Head of caudate nucleus (tissue), 42 donors: ENCODE measurements at regions not wholly inside any gene's neighbourhood (a gene's known extent, or its start where the extent isn't known, plus 50 kb on each side); places are given as distances from the start of the nearest gene placed in this dataset.

Experiments
- DNase-seq, 42 donors: peaks; one replicate each; pipeline versions ENCODE4 v3.0.0 to v3.0.0-alpha.2; 2020 to 2021; ENCODE audit warnings: mixed read lengths in 7 of 42
- intact Hi-C: fragments of 100-400 bp; cut with DNase I; formaldehyde crosslinking; loops from one replicate; pipeline ENCODE4 v1.15.0; 2022

DNA sequence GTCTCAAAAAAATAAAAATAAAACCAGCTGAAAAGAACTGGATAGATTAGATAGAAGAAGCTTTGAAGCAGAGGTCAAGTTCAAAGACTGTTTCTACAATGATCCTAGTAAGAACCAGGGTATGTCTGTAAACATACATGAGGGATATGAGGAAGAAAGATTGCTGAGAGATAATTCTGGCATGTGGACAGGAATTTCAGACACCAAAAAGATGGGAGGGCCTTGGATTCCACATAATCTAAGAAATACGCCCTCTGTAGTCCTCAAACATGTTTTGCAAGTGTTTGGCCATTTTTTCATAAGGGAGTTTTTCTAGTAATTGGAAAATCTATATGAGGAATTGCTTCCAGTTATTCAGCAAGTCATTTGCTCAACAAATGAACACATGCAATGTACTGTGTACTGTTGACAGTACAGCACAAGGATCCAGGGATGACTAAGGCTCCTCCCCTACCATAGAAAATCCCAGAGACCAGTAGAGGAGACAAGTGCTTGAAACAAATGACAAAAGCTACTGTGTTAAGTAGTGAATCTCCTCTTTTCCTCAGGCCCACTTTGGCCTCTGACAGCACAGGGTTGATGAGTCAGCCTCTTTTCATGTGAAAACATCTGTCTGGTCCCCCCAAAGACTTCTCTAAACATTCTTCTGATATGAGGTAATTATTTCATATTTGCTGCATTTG lies 795.9 kb downstream of the MAFB start:
- DNase-seq = no peak
- intact Hi-C loops = no loop called here

DNA sequence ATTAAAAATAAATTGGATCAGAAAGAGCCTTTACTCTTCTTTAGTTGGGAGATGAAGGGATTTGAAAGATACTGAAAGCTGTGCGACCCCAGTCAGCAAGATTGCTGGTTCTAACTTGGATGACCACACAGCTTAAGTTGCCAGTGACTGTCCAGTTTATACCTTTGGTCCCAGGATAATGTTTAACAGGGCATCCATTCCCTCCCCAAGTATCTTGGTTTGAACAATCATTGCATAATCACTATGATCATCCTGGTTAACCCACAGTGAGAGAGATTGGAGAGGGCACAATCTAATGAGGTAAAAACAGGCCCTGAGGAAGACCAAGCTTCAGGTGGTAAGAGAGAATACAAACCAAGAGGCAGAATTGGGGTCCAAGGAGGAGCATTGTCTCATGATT lies 798.3 kb downstream of the MAFB start:
- DNase-seq = no peak
- intact Hi-C loops = no loop called here

DNA sequence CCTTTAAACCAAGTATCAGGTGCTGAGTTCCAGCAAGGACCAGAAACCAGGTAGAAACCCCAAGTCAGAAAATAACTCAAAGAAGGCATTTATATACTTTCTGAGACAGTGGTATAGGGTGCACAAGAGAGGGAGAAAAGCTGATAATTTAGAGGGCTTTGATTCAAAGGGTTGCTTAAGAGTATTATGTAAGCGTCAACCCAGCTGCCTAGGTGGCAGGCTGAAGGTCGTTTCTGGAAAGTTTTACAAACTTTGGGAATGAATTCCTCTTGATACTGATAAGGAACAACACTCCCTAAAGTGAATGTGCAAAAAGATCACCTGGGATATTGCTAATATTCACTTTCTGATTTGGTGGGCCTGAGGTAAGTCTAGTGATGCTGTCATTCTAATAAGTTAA lies 800.7 kb downstream of the MAFB start:
- DNase-seq = no peak
- intact Hi-C loops = no loop called here

DNA sequence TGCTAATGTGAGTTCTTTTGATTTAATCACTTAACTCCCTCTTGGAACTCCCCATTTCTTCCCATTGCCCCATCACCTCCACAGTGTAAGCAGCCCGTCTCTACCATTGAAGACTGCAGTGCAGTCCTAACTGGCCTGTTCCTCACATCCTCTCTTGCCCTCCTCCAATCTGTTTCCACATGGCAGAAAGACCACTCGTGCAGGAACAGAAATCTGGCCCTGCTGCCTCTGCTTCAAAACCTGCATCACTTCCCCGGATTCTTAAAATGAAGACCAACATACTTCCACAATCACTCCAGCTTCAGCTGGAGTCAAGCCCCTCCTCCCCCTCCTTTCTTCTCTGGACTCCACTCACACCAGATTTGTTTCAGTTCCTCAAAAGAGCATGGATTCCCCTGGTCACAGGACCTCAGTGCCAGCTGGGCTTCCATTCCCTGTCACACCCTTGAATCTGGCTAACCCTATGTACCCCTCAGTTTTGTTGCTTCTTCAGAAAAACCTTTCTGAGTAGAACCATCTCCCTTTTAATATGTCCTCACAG lies 802.3 kb downstream of the MAFB start:
- intact Hi-C loops = no loop called here
- peak in 20 of 42 donors; percentile 3 to 45 (median 19) for DNase-seq

DNA sequence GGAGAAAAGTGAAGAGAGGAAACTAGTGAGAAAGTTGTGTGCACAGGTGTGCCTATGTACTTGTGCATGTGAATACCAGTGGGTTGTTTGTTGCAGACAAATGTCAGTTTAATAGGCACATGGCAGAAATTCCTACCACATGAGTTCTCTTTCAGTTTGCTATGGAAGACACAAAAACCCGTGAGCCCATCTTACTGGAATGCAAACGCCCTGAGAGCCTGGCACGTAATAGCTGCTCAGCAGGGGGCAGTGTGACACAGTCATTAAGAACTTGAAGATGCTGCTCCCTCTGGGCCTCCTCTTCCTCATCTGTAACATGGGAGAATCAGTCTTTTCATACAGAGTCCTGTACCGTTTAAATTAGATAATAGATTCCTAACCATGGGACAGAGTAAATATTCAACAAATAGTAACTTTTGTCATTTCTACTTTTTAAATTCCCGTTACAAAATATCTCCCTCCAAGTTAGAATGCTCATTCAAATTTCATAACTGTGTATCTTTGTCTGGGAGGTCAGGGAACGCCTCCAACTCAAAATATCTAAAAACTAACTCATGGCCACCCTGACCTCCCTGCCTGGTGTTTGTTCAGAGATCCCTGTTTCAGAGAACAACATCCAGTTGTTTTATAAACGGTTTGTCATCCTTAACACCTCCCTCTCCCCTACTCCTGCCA lies 802.9 kb downstream of the MAFB start:
- DNase-seq = peak in 41 of 42 donors; percentile 6 to 76 (median 41)
- intact Hi-C loops = no loop called here

DNA sequence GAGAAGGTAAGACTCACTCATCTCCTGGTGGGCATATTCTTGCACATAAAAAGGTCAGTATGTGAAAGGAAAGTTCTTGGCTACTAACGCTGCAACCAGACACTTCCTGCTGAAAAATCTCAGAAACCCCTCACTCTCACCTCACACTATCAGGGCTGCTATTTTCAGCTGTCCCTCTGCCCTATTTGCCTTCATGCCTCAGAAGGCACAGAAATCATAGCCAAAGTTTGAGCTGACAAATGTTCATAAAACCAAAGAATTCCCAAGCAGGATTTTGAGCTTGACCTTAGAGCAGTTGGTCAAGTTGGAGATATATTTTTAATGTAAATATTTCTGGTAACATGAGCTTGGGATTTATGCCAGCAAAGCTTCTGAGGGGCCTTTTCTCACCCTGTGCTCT lies 806.2 kb downstream of the MAFB start:
- DNase-seq = no peak
- intact Hi-C loops = no loop called here

DNA sequence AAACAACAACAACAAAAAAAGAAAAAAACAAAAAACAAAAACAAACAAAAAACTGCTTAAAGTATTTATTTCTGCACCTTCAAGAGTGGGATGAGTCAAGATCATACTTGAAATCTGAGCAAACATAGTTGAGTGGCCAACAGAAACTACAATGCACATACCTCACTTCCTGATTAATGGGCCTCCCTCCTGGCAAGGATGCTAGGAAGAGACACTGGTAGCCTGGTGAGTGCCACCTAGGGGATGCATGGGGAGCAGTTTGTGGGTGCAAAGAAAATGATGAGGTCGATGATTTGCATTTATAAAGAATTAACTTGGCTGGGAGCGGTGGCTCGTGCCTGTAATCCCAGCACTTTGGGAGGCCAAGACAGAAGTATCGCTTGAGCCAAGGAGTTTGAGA lies 808.1 kb downstream of the MAFB start:
- intact Hi-C loops = no loop called here
- DNase-seq = no peak

DNA sequence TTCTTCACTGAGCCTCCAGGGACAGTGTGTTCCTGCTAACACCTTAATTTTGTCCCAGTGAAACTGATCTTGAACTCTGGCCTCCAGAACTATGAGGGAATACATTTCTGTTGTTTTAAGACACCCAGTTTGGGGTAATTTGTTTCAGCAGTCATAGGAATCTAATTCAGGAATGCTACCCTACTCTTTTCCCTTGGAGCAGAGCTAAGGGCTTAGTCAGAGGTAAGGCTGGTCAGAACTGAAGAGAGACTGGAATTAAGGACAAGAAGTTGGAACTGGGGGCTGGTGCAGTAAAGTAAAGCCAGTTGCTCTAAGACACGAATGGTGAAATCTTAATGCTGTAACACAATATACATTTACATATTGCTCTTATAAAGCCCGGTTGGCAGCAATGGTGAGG lies 809.7 kb downstream of the MAFB start:
- intact Hi-C loops = no loop called here
- DNase-seq = no peak

DNA sequence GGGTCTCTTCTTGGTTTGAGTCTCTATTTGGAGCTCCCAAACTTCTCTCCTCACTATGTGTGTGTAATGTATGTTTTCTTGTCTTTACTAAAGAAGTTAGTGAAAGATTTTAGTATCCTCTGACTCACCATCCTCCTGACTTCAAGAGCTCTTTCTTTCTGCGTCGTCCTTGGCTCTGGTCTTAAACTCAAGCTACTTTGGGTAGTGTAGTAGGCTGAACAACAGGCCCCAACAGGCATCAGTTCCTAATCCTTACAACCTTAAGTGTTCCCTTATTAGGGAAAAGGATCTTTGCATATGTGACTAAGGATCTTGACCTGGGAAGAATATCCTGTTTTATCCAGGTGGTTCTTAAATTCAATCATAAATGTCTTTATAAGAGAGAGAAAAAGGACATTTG lies 810.2 kb downstream of the MAFB start:
- intact Hi-C loops = no loop called here
- DNase-seq = no peak

DNA sequence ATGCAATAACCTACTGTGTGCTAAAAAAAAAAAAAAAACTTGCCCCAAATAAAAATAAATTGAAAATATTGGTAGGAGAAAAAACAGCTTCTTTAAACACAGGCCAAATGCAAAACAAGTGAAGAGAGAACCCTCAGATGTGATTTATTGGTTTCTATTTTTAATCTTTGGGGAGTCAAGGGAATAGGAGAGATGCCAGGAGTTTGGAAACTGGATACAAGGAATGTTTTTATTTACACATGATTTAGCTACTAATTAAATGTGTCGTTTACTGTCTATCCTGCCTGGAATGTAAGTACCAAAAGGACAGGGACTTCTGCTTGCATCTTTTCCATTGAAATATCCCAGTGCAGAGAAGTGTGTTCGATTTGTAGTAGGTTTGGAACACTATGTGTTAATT lies 810.7 kb downstream of the MAFB start:
- intact Hi-C loops = no loop called here
- no peak for DNase-seq

DNA sequence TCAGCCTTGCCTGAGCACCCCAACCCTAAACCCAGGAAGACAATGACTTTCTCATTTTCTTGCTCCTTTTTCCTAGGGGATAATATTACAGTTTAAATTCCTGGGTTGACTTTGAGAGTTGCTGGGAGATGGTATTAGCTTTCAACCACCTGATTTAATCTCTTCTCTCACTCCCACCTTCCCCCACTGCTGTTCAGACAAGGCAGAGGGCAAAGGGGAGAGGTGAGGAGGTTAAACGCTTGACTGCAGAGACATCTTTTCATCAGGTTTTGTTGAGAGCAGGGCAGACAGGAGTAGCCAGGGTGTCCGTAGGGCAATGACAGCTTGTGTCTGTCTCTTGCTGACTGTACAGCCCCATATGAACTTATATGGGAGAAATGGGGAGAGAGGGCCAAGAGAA lies 811.2 kb downstream of the MAFB start:
- DNase-seq = no peak
- intact Hi-C loops = no loop called here

DNA sequence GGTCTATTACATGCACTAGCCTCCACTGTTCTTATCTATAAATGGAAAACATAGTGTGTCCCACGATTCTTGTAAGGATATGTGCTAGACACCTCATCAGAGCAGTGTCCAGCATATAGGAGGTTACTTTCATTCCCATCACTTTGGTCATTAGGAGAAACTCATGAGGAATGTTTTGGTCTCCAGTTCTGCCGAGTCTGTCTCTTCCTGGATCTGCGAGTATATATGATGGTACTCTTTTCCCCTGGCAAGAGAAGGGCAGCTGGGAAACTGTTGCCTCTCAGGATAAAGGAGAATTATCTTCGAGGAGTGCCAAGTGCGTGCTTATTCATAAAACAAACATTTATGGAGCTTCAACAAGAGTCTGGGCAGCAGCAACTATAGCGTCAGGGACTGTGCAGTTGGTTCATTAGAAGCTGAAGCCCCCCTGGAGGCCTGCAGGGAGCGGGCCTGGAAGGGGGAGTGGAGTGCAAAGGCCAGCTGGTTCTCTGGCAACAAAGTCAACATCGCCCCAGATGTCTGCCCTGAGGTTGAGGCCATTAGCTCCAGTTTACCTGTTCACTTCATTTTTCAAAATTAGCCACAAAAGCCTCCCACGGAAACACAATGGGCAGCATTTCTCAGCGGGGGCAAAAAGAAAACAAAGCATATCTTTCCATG lies 811.9 kb downstream of the MAFB start:
- no peak for DNase-seq
- intact Hi-C loops = no loop called here

DNA sequence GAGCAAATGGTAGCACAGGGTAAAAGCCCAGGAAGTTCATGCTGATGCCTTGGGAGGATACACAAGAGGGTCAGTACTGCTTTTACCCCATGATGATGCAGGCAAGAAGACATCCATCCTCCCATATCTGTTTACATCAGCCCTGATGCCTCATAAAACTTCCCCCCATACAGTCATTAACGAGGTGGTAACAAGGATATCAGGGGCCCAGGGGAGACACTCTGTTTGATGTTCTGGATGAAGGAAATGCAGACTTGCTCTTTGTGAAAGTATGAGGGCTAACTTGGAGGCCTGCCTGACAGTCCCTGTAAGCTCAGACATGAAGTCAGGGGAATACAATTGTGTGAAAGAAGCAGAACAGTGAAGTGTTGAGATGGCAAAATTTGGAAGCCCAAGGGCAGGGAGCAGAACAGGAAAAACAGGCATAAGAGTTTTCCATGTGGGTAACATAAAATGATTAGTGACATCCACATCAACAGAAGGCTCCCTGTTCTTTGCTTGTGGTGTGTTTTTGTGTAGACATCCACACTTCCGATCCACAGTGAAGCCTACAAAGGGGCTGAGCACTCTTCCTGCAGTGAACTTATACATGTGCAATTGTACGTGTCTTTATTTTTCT lies 813.4 kb downstream of the MAFB start:
- intact Hi-C loops = no loop called here
- DNase-seq = no peak

DNA sequence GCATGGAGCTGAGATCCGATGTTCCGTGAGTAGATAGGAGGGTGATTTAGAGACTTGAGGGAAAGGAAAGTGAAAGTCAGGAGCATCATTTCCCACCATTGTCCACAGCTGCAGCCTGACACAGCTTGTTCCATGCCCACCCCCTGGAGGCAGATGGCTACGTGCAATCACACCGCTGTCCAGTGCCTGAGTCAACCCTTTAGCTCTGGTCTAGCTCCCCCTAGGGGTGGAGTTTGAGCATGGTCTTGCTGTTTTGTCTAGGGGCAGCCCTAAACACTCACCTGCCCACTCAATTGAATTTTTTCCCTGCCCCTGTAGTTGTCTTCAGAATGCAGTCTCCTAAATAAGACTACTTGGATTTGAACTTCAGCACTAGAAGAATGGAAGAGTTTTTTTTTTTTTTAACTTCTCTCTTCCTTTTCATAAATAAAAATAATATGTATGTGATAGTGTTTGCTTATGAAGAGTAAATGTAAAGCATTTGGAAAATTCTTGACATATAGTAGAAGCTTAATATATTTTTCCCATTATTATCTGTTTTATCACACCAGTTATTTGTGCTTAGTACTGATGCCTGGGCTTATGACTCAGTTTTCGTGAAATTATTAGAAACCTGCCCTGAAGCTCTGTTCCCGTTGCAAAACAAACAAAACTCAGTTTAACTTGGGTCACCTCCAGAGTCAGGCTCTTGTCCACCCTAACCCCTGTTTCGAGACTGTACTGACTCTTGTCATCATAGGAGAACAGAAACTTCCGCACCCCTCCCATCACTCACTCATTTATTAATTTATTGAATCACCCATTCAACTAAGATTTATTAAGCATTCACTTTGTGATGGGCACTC lies 814.8 kb downstream of the MAFB start:
- intact Hi-C loops = no loop called here
- DNase-seq = peak; percentile 2 to 81 (median 48)

DNA sequence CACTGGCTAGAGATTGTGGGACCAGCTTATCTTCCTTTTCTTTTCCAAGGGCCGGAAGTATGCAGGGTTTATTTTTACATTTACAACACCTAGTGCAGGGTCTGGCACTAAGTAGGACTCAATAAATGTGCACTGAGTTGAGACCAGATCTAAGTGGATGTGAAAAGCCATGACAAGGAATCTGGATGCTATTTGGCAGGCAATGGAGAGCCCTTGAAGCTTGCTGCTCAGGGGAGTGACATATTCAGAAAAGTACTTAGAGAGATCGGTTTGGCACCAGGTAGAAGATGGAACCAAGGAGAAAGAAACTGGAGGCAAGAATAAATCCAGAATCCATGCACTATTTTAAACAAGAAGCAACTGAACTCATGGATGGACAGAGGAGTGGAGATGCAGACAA lies 815.8 kb downstream of the MAFB start:
- intact Hi-C loops = no loop called here
- DNase-seq = no peak

DNA sequence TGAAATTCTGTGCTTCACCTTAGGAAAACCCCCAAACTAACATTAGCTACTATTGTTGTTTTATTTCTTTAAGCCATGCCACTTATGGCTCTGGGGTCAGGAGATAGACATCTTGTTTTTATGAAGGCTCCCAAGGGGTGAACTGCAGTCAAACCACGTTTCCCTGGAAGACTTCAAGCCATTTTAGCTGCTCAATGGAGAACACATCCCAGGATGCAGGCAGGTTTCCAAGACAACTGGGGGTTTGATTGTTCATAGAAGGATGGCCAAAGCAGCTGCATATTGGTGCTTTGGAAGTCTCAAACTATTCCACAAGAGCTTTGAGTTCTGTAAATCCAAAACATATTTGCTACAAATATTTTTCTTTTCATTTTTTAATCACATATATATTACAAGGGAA lies 818.0 kb downstream of the MAFB start:
- peak in 2 of 42 donors; percentile 3 to 4 for DNase-seq
- intact Hi-C loops = no loop called here

DNA sequence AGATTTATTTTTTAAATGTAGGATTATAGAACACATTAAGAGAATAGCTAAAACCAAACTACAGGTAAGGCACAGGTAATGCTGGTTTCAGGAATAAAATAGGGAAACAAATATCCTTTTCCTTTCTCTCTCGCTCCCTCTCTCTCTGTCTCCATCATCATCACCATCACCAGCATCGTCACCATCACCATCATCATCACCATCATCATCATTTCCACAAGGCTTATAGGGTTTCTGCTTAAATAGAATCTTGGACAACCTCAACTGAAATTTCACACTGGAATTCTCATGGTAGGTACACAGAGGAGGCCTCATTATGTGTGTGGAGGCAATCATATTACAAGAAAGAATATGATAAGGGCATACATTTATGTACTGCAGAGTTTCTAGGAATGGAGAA lies 823.6 kb downstream of the MAFB start:
- intact Hi-C loops = no loop called here
- no peak for DNase-seq

DNA sequence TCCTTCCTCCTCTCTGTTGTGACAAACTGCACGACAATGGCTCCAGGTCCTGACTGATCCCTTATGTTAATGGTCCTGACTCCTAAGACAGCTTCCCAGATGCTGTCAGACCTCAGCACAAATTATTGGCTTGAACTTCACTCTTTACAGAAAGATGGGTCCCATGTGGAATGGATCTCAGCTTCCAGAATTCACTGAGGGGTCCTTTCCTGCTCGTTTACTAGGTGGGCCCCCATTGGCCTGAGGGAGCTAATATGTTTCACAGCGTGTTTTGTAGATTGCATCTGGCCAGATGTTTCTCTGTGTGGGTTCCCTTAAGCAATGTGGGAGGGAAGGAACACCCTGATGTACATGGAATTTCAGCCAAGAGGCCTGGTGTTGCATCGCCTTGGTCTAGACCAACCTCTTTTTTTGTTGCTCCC lies 826.6 kb downstream of the MAFB start:
- intact Hi-C loops = no loop called here

DNA sequence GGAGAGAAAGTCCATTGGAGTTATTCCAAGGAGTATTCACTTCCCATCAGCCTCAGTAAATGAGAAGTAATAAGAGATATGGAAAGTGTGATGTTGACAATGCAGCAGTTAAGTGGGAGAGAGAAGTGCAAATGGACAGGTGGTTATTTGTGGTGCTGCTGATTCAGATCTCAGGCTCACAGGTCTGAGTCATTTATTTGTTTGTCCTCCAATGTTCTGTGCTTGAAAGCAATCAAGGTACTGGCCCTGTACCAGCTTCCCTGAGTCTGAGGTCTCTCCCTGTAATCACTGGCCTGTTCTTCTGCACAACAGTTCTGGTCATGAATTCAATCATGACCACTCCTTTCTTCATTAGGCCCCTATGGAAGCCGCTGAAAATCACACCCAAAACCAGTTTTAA lies 827.7 kb downstream of the MAFB start:
- intact Hi-C loops = no loop called here

More for the DNA sequence above, 826.6 kb downstream of the MAFB start:
- DNase-seq = no peak

More for the DNA sequence above, 827.7 kb downstream of the MAFB start:
- no peak for DNase-seq
